SK-N-MC (cell line): ENCODE measurements at regions not wholly inside any gene's neighbourhood (a gene's known extent, or its start where the extent isn't known, plus 50 kb on each side); places are given as distances from the start of the nearest gene placed in this dataset.

ENCODE experiments used
- EZH2 ChIP-seq: fragments of 200-600 bp; sonication (generic); IDR thresholded peaks from one replicate; pipeline ENCODE4 v1.6.1; 2017; ENCODE audit warnings: antibody characterized with exemption
- FOXP2 ChIP-seq: optimal IDR thresholded peaks from 2 replicates; pipeline ENCODE3; 2011; ENCODE audit warnings: mild to moderate bottlenecking, moderate library complexity; ENCODE audit not compliant: insufficient read depth; ENCODE audit errors: extremely low read length, control extremely low read depth
- POLR2AphosphoS5 ChIP-seq: IDR thresholded peaks from 2 replicates; pipeline ENCODE4 v1.6.1; 2012; ENCODE audit warnings: mild to moderate bottlenecking, low read depth, low read length, borderline replicate concordance

DNA sequence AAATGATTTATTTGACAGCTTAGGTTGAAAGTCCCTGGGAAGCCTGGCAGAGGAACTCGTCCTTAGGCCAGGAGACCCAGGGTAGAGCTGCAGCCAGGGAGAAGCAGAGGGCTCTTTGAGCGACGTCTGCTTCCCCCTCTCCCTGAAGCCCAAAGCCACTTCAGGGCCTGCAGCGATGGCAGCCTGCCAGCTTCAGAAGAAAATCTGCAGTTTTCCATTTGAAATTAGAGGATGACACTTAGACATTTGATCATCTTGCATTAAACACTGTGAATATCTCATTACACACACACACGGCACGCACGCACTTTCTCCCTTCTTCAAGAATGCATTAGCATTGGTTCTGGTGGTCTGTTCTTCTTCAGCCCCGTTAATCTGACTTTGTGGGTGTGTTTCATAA, 96.5 kb downstream of the PLEKHG1 start:
- TF ChIP-seq EZH2: no peak
- no peak for TF ChIP-seq POLR2AphosphoS5
- TF ChIP-seq FOXP2: no peak
